ENCODE measurements at regions not wholly inside any gene's neighbourhood (a gene's known extent, or its start where the extent isn't known, plus 50 kb on each side); places are given as distances from the start of the nearest gene placed in this dataset.

DNA sequence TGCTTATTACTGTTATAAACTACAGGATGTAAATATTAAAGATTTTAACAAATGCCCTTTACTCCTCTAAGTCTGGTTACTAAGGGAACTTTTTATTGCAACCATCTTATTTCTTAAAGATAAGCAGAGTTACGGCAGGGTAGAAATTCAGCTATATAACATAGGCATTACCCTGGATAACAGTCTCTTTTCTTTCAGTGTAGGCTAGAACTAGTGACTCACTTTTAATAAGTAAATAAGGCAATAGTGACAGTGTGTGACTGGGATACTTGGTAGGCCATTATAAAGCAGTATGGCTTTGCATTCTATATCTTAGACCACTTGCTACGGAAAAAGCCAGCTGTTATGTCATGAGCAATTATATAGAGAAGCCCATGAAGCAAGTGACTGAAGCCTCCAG is 1041.0 kb upstream of the NRXN1 start:
- Mint-ChIP-seq H3K4me3 (no peak overlapping the region), H3K9me3 (no peaks in the 10 kb centered on the region), H3K27ac (no peak overlapping the region), H3K27me3 (ENCODE audit: low read depth, poor library complexity) (no peaks in the 10 kb centered on the region), H3K36me3 (ENCODE audit: low read depth) (no peaks in the 10 kb centered on the region), H3K4me1 (peaks cover 22% of the 10 kb centered on the region)
- DNase-seq, result no peak
- TF ChIP-seq, protein P1, sequence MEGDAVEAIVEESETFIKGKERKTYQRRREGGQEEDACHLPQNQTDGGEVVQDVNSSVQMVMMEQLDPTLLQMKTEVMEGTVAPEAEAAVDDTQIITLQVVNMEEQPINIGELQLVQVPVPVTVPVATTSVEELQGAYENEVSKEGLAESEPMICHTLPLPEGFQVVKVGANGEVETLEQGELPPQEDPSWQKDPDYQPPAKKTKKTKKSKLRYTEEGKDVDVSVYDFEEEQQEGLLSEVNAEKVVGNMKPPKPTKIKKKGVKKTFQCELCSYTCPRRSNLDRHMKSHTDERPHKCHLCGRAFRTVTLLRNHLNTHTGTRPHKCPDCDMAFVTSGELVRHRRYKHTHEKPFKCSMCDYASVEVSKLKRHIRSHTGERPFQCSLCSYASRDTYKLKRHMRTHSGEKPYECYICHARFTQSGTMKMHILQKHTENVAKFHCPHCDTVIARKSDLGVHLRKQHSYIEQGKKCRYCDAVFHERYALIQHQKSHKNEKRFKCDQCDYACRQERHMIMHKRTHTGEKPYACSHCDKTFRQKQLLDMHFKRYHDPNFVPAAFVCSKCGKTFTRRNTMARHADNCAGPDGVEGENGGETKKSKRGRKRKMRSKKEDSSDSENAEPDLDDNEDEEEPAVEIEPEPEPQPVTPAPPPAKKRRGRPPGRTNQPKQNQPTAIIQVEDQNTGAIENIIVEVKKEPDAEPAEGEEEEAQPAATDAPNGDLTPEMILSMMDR (IDR thresholded peaks at IDR 0.05), result no peak

DNA sequence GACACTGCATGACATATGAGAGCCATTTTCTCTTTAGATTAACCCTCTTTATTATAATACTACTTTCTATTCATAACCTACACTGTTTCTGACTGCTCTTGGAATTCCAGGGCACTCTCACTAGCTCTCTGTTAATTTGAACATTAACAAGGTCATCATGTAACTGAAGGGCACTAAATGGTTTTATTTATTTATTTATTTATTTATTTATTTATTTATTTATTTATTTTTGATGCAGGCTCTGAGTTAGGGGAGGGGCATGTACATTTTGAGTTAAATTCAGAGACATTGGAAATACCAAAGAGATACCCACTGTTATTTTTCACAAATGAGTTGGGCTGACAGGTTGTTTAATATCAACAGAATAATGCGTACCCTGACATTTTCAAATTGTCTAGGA is 1038.7 kb upstream of the NRXN1 start:
- H3K27me3 Mint-ChIP-seq (ENCODE audit: low read depth, poor library complexity), result no peaks in the 10 kb centered on the region
- no peak overlapping the region for H3K27ac Mint-ChIP-seq
- H3K4me3 Mint-ChIP-seq, result no peak overlapping the region
- DNase-seq, result no peak
- no peaks in the 10 kb centered on the region for H3K36me3 Mint-ChIP-seq (ENCODE audit: low read depth)
- H3K4me1 Mint-ChIP-seq, result peaks cover 19% of the 10 kb centered on the region
- TF ChIP-seq, protein P1 (IDR thresholded peaks at IDR 0.05), result no peak
- H3K9me3 Mint-ChIP-seq, result no peaks in the 10 kb centered on the region

DNA sequence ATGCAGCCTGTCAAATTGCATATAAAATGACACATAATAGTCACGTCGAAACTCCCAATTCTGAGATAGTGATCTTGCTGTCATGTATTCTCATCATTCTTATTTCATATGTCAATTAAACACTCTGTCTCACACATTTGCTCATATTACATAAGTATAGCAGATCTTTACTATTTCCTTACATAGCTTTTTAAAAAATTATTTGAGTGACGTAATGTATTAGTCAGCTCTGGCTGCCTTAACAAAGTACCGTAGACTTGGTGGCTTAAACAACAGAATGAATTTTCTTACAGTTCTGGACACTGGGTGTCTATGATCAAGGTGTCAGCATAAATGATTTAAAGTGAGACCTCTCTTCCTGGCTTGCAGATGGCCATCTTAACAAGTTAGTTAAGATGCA is 1032.3 kb upstream of the NRXN1 start:
- no peak for DNase-seq
- no peaks in the 10 kb centered on the region for H3K4me1 Mint-ChIP-seq
- no peak overlapping the region for H3K27ac Mint-ChIP-seq
- no peaks in the 10 kb centered on the region for H3K36me3 Mint-ChIP-seq (ENCODE audit: low read depth)
- H3K4me3 Mint-ChIP-seq, result no peak overlapping the region
- H3K27me3 Mint-ChIP-seq (ENCODE audit: low read depth, poor library complexity), result no peaks in the 10 kb centered on the region
- peaks cover 3% of the 10 kb centered on the region for H3K9me3 Mint-ChIP-seq
- TF ChIP-seq, protein P1 (IDR thresholded peaks at IDR 0.05), result no peak

DNA sequence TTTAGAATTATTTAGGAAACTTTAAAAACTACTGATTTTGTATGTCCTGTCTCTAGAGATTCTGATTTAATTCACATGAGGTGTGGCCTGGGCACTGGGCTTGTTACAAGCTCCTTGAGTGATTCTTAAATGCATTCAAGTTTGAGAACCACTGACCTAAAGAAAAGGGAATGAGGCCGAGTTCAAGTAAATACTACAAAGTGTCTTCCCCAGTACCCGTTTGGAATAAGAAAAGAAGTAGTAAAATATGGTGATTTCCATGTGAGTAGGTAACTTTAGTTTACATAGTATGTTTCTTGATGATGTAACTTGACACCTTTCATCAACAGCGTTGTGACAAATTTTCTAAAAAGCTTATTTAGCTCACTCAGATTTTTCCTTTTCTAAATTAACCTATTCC is 1022.9 kb upstream of the NRXN1 start:
- H3K27ac Mint-ChIP-seq, result no peak overlapping the region
- H3K4me1 Mint-ChIP-seq, result no peaks in the 10 kb centered on the region
- TF ChIP-seq, protein P1 (IDR thresholded peaks at IDR 0.05), result no peak
- H3K9me3 Mint-ChIP-seq, result peaks cover 28% of the 10 kb centered on the region
- H3K36me3 Mint-ChIP-seq (ENCODE audit: low read depth), result peaks cover 5% of the 10 kb centered on the region
- H3K27me3 Mint-ChIP-seq (ENCODE audit: low read depth, poor library complexity), result no peaks in the 10 kb centered on the region
- H3K4me3 Mint-ChIP-seq, result no peak overlapping the region
- DNase-seq, result no peak

DNA sequence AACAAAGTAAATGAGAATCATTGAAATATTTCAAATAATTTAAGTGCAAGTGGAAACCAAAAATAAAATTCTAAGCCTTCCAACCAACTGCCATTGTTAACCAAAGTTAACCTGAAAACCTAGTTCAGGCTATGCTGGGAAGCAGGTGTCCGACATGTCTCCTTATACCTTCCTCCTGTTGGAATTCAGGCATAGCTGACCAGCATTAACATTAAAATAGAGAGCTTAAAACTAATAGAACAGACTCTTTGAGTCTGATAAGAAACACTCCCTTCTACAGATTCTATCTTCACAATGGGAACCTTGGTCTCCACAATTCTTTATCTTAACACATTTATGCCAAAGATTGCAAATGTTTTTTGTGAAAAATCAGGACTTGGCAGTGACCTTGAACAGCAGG is 1004.9 kb upstream of the NRXN1 start:
- Mint-ChIP-seq H3K36me3 (ENCODE audit: low read depth) (no peaks in the 10 kb centered on the region), H3K27ac (no peak overlapping the region), H3K9me3 (no peaks in the 10 kb centered on the region), H3K27me3 (ENCODE audit: low read depth, poor library complexity) (no peaks in the 10 kb centered on the region), H3K4me3 (no peak overlapping the region), H3K4me1 (no peaks in the 10 kb centered on the region)
- TF ChIP-seq, protein P1 (IDR thresholded peaks at IDR 0.05), result no peak
- DNase-seq, result no peak

DNA sequence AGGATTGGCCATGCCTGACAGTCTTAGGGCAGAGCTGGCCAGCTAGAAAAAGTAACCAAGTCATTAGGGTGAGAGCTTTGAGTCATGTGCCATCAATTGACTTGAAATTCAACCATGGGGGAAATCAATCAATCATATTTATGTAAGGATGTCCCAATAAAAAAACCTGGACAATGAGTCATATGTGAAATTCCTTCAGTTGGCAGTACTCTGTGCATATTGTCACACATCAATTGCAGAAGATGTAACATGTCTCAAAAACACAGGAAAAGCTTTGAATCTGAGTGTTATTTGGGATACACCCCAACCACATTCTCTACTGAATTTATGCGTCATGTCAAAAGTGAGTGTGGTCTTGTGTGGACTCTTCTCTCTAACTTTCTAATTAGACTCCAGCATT is 1004.1 kb upstream of the NRXN1 start:
- Mint-ChIP-seq H3K36me3 (ENCODE audit: low read depth) (no peaks in the 10 kb centered on the region), H3K27ac (no peak overlapping the region), H3K4me1 (no peaks in the 10 kb centered on the region), H3K27me3 (ENCODE audit: low read depth, poor library complexity) (no peaks in the 10 kb centered on the region), H3K9me3 (no peaks in the 10 kb centered on the region), H3K4me3 (no peak overlapping the region)
- TF ChIP-seq, protein P1 (IDR thresholded peaks at IDR 0.05), result no peak
- DNase-seq, result no peak
